Upper lobe of left lung (tissue), 4 donors: ENCODE measurements at regions not wholly inside any gene's neighbourhood (a gene's known extent, or its start where the extent isn't known, plus 50 kb on each side); places are given as distances from the start of the nearest gene placed in this dataset.

Experiments
- CTCF ChIP-seq, 6 experiments: fragments of 450-650 bp in 4 of 6; fragments of 200-600 bp in 2 of 6; sonication (generic) in 2 of 6; IDR thresholded peaks; one replicate each; pipeline ENCODE4 v1.5.1; 2016 to 2019; ENCODE audit warnings: antibody characterized with exemption in 6 of 6
- POLR2A ChIP-seq, 4 donors: fragments of 450-650 bp; IDR thresholded peaks; one replicate each; pipeline ENCODE4 v1.5.1; 2016 to 2017; ENCODE audit warnings: antibody characterized with exemption in 4 of 4, mild to moderate bottlenecking in 2 of 4

GRCh38 chr6:121682666-121683065, 247.2 kb downstream of the GJA1 start:
- TF ChIP-seq CTCF (IDR thresholded peaks at IDR 0.05) (no peak), POLR2A (IDR thresholded peaks at IDR 0.05) (no peak)
